ENCODE measurements at regions not wholly inside any gene's neighbourhood (a gene's known extent, or its start where the extent isn't known, plus 50 kb on each side); places are given as distances from the start of the nearest gene placed in this dataset.

GRCh38 chr10:78286186-78286585, 252.5 kb downstream of the RPS24 start:
- FAIRE-seq (no peak), DNase-seq (ENCODE audit: extremely low spot score, insufficient read length, low read depth) (no peak)

- no peak for DNase-seq (ENCODE audit: extremely low spot score, insufficient read length, low read depth)
- no peak for FAIRE-seq
These were observed 253.0 kb downstream of the RPS24 start for GRCh38 chr10:78286668-78287067.

- FAIRE-seq = no peak
- DNase-seq (ENCODE audit: extremely low spot score, insufficient read length, low read depth) = no peak
These were observed 254.0 kb downstream of the RPS24 start for GRCh38 chr10:78287618-78288017.

GRCh38 chr10:78288663-78289062, 255.0 kb downstream of the RPS24 start:
- FAIRE-seq = no peak
- no peak for DNase-seq (ENCODE audit: extremely low spot score, insufficient read length, low read depth)

GRCh38 chr10:78290131-78290750, 256.6 kb downstream of the RPS24 start:
- FAIRE-seq (no peak), DNase-seq (ENCODE audit: extremely low spot score, insufficient read length, low read depth) (no peak)

GRCh38 chr10:78291722-78292121, 258.1 kb downstream of the RPS24 start:
- FAIRE-seq = no peak

GRCh38 chr10:78292250-78292981, 258.8 kb downstream of the RPS24 start:
- FAIRE-seq (no peak), DNase-seq (ENCODE audit: extremely low spot score, insufficient read length, low read depth) (no peak)

More at GRCh38 chr10:78291722-78292121, 258.1 kb downstream of the RPS24 start:
- no peak for DNase-seq (ENCODE audit: extremely low spot score, insufficient read length, low read depth)

GRCh38 chr10:78292982-78293865, 259.6 kb downstream of the RPS24 start:
- FAIRE-seq (no peak), DNase-seq (ENCODE audit: extremely low spot score, insufficient read length, low read depth) (no peak)

GRCh38 chr10:78295242-78295641, 261.6 kb downstream of the RPS24 start:
- no peak for DNase-seq (ENCODE audit: extremely low spot score, insufficient read length, low read depth)

GRCh38 chr10:78296785-78297184, 263.1 kb downstream of the RPS24 start:
- DNase-seq (ENCODE audit: extremely low spot score, insufficient read length, low read depth) (no peak), FAIRE-seq (no peak)

More at GRCh38 chr10:78295242-78295641, 261.6 kb downstream of the RPS24 start:
- FAIRE-seq = no peak

GRCh38 chr10:78297997-78298396, 264.3 kb downstream of the RPS24 start:
- no peak for FAIRE-seq
- no peak for DNase-seq (ENCODE audit: extremely low spot score, insufficient read length, low read depth)

GRCh38 chr10:78298835-78299234, 265.2 kb downstream of the RPS24 start:
- DNase-seq (ENCODE audit: extremely low spot score, insufficient read length, low read depth) (no peak), FAIRE-seq (no peak)

GRCh38 chr10:78299851-78300468, 266.3 kb downstream of the RPS24 start:
- DNase-seq (ENCODE audit: extremely low spot score, insufficient read length, low read depth) = no peak
- no peak for FAIRE-seq

GRCh38 chr10:78300526-78300925, 266.9 kb downstream of the RPS24 start:
- no peak for FAIRE-seq
- DNase-seq (ENCODE audit: extremely low spot score, insufficient read length, low read depth) = no peak

- FAIRE-seq = no peak
- DNase-seq (ENCODE audit: extremely low spot score, insufficient read length, low read depth) = no peak
These were observed 267.8 kb downstream of the RPS24 start for GRCh38 chr10:78301481-78301880.

GRCh38 chr10:78301891-78302738, 268.5 kb downstream of the RPS24 start:
- DNase-seq (ENCODE audit: extremely low spot score, insufficient read length, low read depth) (no peak), FAIRE-seq (no peak)

GRCh38 chr10:78302739-78302988, 269.0 kb downstream of the RPS24 start:
- FAIRE-seq (no peak), DNase-seq (ENCODE audit: extremely low spot score, insufficient read length, low read depth) (no peak)

- peak; percentile 89 for FAIRE-seq
- peak; percentile 99 for DNase-seq (ENCODE audit: extremely low spot score, insufficient read length, low read depth)
These were observed 269.6 kb downstream of the RPS24 start for GRCh38 chr10:78302989-78303854.

All from GM18507 (cell line).